ENCODE measurements at regions not wholly inside any gene's neighbourhood (a gene's known extent, or its start where the extent isn't known, plus 50 kb on each side); places are given as distances from the start of the nearest gene placed in this dataset.

- no peak for DNase-seq
- intact Hi-C loops (cut with DNase I), result no loop called here
- TF ChIP-seq POLR2A (IDR thresholded peaks at IDR 0.05), result no peak
- no peak for TF ChIP-seq CTCF (IDR thresholded peaks at IDR 0.05)
These were observed 759.0 kb downstream of the AACS start for GRCh38 chr12:125824276-125824675.

GRCh38 chr12:125835852-125836251, 770.6 kb downstream of the AACS start:
- no peaks in the 10 kb centered on the region for H3K27me3 ChIP-seq
- H3K9me3 ChIP-seq (replicated peaks in 1 of 3), result no peaks in the 10 kb centered on the region
- no peak overlapping the region for H3K4me3 ChIP-seq
- intact Hi-C loops (cut with DNase I), result no loop called here
- no peak for DNase-seq
- WGBS, 4 donors, result 42 to 67% (median 50%) methylated on average over 2 of the region's 2 CpGs
- H3K27ac ChIP-seq, result no peak overlapping the region
- H3K36me3 ChIP-seq (replicated peaks in 1 of 2), result no peaks in the 10 kb centered on the region
- no peaks in the 10 kb centered on the region for H3K4me1 ChIP-seq (replicated peaks in 1 of 2)
- TF ChIP-seq CTCF (IDR thresholded peaks at IDR 0.05), result no peak

More at GRCh38 chr12:125824276-125824675, 759.0 kb downstream of the AACS start:
- Histone ChIP-seq H3K9me3 (replicated peaks in 1 of 3) (no peaks in the 10 kb centered on the region), H3K4me1 (replicated peaks in 1 of 2) (no peaks in the 10 kb centered on the region), H3K27ac (no peak overlapping the region), H3K4me3 (no peak overlapping the region), H3K27me3 (no peaks in the 10 kb centered on the region), H3K36me3 (replicated peaks in 1 of 2) (no peaks in the 10 kb centered on the region)
- WGBS, 4 donors, result 72 to 83% (median 76%) methylated on average over 2 of the region's 2 CpGs

GRCh38 chr12:125836647-125837046, 771.4 kb downstream of the AACS start:
- H3K36me3 ChIP-seq (replicated peaks in 1 of 2), result no peaks in the 10 kb centered on the region
- H3K4me1 ChIP-seq (replicated peaks in 1 of 2), result no peaks in the 10 kb centered on the region
- no peak for DNase-seq
- H3K27me3 ChIP-seq, result no peaks in the 10 kb centered on the region
- intact Hi-C loops (cut with DNase I), result no loop called here
- TF ChIP-seq POLR2A (IDR thresholded peaks at IDR 0.05), result no peak
- no peak for TF ChIP-seq CTCF (IDR thresholded peaks at IDR 0.05)
- no peaks in the 10 kb centered on the region for H3K9me3 ChIP-seq (replicated peaks in 1 of 3)
- H3K27ac ChIP-seq, result no peak overlapping the region
- WGBS, 4 donors, result 71 to 93% (median 79%) methylated on average over 2 of the region's 2 CpGs
- no peak overlapping the region for H3K4me3 ChIP-seq

- no peak overlapping the region for H3K27ac ChIP-seq
- 80 to 90% (median 82%) methylated on average over 7 of the region's 7 CpGs for WGBS, 4 donors
- no peaks in the 10 kb centered on the region for H3K36me3 ChIP-seq (replicated peaks in 1 of 2)
- no peaks in the 10 kb centered on the region for H3K4me1 ChIP-seq (replicated peaks in 1 of 2)
- no peaks in the 10 kb centered on the region for H3K9me3 ChIP-seq (replicated peaks in 1 of 3)
- intact Hi-C loops (cut with DNase I), result no loop called here
- no peak for DNase-seq
- no peaks in the 10 kb centered on the region for H3K27me3 ChIP-seq
- TF ChIP-seq CTCF (IDR thresholded peaks at IDR 0.05), result no peak
- no peak for TF ChIP-seq POLR2A (IDR thresholded peaks at IDR 0.05)
- no peak overlapping the region for H3K4me3 ChIP-seq
These were observed 776.1 kb downstream of the AACS start for GRCh38 chr12:125841332-125841731.

Measured in adrenal gland (tissue), 9 donors.